ENCODE measurements at regions not wholly inside any gene's neighbourhood (a gene's known extent, or its start where the extent isn't known, plus 50 kb on each side); places are given as distances from the start of the nearest gene placed in this dataset.

- WGBS, 2 donors, result 76 to 93% methylated on average over 1 of the region's 1 CpG
- intact Hi-C loops (cut with DNase I; ENCODE audit: low total_unique reads), result no loop called here
- H3K4me3 ChIP-seq (ENCODE audit: low read depth, poor library complexity, severe bottlenecking), result no peak overlapping the region
- TF ChIP-seq POLR2A (IDR thresholded peaks at IDR 0.05), result no peak
- TF ChIP-seq CTCF (IDR thresholded peaks at IDR 0.05), result no peak
- DNase-seq (ENCODE audit: low spot score in 2 of 2), result no peak
These were observed 210.8 kb downstream of the TBXT start for GRCh38 chr6:165956874-165957273.

- no peak for DNase-seq (ENCODE audit: low spot score in 2 of 2)
- intact Hi-C loops (cut with DNase I; ENCODE audit: low total_unique reads), result no loop called here
- WGBS, 2 donors, result 51 to 60% methylated on average over 7 of the region's 7 CpGs
- TF ChIP-seq CTCF (IDR thresholded peaks at IDR 0.05) (no peak), POLR2A (IDR thresholded peaks at IDR 0.05) (no peak)
- H3K4me3 ChIP-seq (ENCODE audit: low read depth, poor library complexity, severe bottlenecking), result no peak overlapping the region
These were observed 215.1 kb downstream of the TBXT start for GRCh38 chr6:165952514-165952913.

- intact Hi-C loops (cut with DNase I; ENCODE audit: low total_unique reads), result no loop called here
- TF ChIP-seq CTCF (IDR thresholded peaks at IDR 0.05), result no peak
- TF ChIP-seq POLR2A (IDR thresholded peaks at IDR 0.05), result no peak
- H3K4me3 ChIP-seq (ENCODE audit: low read depth, poor library complexity, severe bottlenecking), result no peak overlapping the region
- 81 to 82% methylated on average over 6 of the region's 6 CpGs for WGBS, 2 donors
- no peak for DNase-seq (ENCODE audit: low spot score in 2 of 2)
These were observed 217.3 kb downstream of the TBXT start for GRCh38 chr6:165950316-165950715.

GRCh38 chr6:165949324-165949723, 218.3 kb downstream of the TBXT start:
- H3K4me3 ChIP-seq (ENCODE audit: low read depth, poor library complexity, severe bottlenecking), result no peak overlapping the region
- TF ChIP-seq POLR2A (IDR thresholded peaks at IDR 0.05) (no peak), CTCF (IDR thresholded peaks at IDR 0.05) (no peak)
- 88 to 89% methylated on average over 12 of the region's 12 CpGs for WGBS, 2 donors
- DNase-seq (ENCODE audit: low spot score in 2 of 2), result no peak
- intact Hi-C loops (cut with DNase I; ENCODE audit: low total_unique reads), result no loop called here

- no peak overlapping the region for H3K4me3 ChIP-seq (ENCODE audit: low read depth, poor library complexity, severe bottlenecking)
- intact Hi-C loops (cut with DNase I; ENCODE audit: low total_unique reads), result no loop called here
- no peak for DNase-seq (ENCODE audit: low spot score in 2 of 2)
- WGBS, 2 donors, result 85 to 89% methylated on average over 2 of the region's 2 CpGs
- TF ChIP-seq POLR2A (IDR thresholded peaks at IDR 0.05) (no peak), CTCF (IDR thresholded peaks at IDR 0.05) (no peak)
These were observed 223.6 kb downstream of the TBXT start for GRCh38 chr6:165944002-165944466.

GRCh38 chr6:165941786-165942185, 225.9 kb downstream of the TBXT start:
- 49 to 63% methylated on average over 4 of the region's 4 CpGs for WGBS, 2 donors
- no peak for DNase-seq (ENCODE audit: low spot score in 2 of 2)
- no peak for TF ChIP-seq CTCF (IDR thresholded peaks at IDR 0.05)
- no peak for TF ChIP-seq POLR2A (IDR thresholded peaks at IDR 0.05)
- intact Hi-C loops (cut with DNase I; ENCODE audit: low total_unique reads), result no loop called here
- H3K4me3 ChIP-seq (ENCODE audit: low read depth, poor library complexity, severe bottlenecking), result no peak overlapping the region

Measured in lower leg skin (tissue), 4 donors.